Stimulated activated CD8-positive, alpha-beta memory T cell treated with anti-CD3 and anti-CD28 coated beads, Interleukin-12 subunit alpha, Interleukin-12 subunit beta, amount 100 ng/mL, for 1 hour (primary cell): ENCODE measurements at regions not wholly inside any gene's neighbourhood (a gene's known extent, or its start where the extent isn't known, plus 50 kb on each side); places are given as distances from the start of the nearest gene placed in this dataset.
"Not testable (repeated sequence)": the region's sequence is repeated elsewhere in the genome, so short reads cannot be mapped to it uniquely, and the experiment has no call there.

Experiments
- DNase-seq: peaks from one replicate; pipeline ENCODE4 v3.0.0-alpha.2; 2020; ENCODE audit warnings: low read depth

DNA sequence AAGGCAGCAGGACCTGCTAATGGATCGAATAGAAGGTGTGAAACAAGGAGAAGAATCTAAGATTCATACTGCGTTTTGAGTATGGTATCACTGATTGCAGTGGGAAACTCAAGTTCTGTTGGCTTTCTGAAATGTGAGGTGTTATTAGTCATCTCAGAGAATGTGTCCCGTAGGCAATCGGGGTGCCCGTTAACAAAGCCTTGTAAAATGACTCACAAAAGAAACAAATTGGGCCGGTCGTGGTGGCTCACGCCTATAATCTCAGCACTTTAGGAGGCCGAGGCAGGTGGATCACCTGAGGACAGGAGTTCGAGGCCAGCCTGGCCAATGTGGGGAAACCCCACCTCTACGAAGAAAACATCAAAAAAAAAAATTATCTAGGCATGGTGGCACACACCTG, 118.2 kb upstream of the C7orf33 start:
- no peak for DNase-seq

DNA sequence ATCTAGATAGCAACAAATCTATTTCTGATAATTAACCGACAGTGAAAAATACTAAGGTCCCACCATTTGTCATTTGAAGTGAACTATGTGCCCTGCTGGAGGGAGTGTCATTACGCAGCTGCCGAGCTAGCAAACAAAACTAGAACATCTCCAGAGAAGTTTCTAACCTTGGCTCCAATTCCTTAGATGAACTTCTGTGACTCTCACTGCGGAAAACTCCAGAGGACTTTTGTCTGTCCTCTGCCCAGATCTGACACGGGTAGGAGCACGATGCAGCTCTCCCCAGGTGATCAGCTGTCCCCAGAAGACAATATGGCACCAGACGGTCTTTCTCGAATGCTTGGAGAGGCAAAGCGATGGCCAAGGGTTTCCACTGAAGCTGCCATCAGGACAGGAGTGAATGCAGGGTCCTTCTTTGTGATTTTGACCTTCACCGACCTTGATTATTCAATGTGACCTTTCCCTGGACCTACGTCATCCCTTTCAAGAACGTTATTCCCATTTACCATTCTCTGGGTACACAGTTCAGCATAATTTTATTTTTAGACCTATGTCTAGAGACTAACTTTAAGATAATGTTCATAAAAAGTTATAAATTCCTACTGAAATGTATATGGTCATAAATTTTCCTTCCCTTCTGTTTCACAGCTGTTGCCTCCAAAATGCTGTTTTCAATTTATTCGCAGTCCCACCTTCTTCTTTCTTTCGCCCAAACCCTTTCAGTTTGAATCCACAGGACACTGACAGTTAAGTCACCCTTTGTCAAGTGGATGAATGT, 116.7 kb upstream of the C7orf33 start:
- DNase-seq: no peak

DNA sequence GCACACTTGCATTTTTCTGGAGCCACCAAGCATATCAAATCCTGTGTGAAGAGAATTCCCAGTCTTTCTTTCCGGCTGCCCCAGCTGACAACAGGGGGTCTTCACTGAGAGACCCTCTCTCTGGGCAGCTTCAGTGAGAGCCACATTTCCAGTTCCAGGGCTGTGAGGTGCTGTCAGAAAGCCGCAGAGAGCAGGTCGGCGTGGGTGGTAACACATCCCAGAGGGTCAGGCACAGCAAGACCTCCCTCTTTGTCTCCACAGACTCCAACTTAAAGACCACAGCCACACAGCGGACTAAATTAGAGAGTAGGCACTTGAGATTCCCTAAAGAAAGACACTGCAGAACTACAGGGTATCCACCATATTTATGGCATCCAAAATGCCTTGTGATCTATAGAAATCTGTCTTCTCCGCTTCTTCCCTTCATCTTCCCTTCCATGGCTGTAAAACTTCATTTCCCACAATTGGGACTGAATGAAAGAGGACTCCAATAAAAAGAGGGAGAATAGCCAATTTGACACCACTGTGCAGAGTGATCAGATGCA, 116.0 kb upstream of the C7orf33 start:
- DNase-seq: no peak

DNA sequence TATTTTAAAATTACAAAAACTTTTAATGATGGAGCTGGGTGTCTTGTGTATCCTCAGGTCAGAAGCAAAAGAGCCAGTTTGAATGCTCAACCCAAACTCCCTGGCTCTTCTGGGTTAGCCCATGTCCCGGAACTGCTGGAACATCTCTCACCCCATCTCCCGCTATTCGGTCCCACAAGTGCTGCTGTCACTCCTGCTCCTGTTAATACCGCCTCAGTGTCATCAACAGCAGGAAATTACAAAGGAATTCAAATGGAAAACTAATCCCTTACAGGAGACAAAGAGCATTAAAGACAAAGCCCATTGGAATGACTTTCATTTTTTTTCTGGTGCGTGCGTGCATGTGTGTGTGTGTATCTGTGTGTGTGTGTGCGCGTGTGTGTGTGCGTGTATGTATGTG, 112.0 kb upstream of the C7orf33 start:
- DNase-seq: no peak

DNA sequence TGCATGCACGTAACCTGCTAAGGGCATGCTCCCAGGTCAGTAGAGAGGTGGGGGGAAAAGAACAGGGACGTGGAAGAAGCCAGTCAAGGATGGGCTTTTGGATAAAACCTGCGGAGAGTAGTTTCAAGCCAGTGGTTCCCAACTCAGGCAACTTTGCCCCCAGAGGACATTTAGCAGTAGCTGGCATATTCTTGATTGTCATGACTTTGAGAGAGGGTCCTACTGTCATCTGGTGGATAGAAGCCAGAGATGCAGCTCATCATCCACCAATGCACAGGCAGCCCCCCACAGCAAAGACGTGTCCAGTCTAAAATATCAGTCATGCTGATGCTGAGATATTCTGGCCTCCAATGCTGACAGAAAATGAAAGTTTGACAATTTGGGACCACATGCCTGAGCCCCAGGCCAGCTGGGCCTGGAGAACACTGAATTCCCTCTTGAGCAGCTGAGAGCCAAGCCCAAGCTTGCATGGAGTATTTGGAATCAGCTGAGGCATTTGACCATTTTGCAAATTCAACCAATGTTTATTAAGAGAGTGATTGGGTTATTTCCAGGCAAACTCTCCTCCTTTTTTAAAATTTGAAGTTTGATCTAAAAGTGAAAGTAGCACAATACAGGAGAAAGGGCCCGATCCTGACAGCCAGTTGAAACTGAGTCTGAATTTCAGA, 110.0 kb upstream of the C7orf33 start:
- no peak for DNase-seq

DNA sequence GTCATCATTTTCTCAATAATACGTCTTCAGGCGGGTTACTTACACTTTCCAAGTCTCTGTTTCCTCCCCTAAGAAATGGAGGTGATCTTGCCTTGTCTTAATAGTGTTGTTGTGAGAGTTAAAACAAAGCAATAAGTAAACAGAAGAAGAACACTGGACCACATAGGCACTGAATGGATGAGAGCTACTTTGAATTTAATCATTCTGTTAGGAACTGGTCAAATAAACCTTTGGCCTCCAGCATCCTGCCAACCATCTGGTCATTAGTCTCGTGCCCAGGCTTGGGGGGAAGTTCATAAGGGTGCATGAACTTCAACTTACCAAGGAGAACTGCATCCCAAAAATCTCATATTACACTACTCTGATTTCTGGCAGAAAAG, 109.4 kb upstream of the C7orf33 start:
- DNase-seq: no peak

DNA sequence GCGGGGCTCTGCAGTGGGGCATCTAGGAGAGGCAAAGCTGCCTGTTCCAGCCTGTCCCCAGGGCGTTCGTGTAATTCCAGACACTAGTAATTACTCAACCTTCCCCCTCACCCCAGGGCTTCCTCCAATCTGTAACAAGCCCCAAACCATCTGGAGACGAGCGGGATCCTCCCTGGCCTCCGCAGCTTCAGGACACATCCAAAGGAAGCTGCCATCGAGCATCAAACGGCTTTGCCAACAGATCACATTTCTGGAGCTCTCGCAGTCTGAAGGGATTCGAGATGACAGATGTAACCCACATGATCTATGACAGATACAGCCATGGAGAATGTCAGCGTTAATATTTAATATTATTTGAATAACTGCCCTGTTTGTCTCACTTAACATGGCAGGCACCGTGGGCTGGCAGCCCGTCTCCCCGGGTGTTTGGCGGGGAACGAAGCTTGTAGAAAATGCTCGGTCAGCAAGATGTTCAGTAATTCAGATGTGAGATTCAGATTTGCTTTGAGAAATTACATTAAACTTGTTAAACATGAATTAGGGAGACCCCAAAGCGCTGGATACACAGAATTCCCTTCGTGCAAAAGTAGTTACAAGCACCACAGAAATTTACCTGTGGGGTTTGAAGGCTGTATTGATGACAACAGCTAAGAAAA, 108.5 kb upstream of the C7orf33 start:
- DNase-seq: no peak

DNA sequence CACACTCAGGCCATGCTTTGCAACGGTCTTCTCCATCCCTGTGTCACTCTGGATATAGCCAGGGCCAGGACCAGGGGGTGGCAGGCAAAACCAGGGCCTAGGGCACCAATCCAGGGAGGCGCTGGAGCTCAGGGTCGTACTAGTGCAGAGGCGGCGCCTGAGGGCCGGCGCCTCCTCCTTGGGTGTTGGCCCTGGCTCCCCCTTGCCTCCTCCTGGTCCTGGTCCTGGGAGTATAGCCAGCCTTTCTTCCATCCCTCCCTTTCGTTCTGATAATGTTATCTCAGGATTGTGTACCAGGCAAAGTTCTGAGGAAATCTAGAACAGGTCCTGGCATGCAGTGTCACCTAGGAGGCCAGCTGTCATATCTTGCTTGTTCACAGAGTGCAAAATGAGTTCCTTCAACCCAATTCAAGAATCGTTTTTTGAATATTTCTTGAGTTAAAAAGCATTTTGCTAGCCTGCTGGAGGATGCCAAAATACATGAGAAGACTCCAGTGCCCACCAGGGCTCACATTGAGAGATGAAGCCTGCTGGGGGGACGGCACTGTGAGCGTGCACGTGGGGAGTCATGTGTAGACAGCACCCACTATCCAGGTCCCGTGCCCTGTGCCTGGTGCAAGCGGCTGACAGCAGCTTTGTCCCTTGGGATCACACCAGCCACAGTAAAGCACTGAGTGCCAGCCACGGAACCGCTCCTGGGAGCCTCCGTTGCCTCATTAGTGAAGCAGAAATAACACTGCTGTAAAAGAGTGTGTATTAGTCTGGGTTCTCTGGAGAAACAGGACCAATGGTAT, 106.9 kb upstream of the C7orf33 start:
- DNase-seq: no peak

- no peak for DNase-seq
Observed at GRCh38 chr7:148484486-148484885, 106.1 kb upstream of the C7orf33 start.

DNA sequence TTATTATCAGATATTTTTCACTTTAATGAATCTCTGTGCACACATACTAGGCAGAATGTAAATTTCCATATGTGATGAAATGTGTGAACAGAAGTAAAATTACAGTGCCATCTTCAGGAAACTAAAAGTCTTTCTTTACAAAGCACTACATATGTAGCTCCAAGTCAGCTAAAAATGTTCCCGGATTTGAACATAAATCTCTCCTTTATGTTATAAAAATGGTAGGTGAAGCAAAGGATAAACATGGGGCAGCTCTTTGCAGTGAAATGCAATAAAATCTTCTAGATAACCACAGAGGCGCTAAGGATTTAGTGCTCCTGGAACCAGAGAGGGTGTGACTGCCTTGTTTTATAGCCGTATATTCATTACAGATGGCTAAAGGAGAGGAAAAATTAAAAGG, 104.9 kb upstream of the C7orf33 start:
- DNase-seq: no peak

DNA sequence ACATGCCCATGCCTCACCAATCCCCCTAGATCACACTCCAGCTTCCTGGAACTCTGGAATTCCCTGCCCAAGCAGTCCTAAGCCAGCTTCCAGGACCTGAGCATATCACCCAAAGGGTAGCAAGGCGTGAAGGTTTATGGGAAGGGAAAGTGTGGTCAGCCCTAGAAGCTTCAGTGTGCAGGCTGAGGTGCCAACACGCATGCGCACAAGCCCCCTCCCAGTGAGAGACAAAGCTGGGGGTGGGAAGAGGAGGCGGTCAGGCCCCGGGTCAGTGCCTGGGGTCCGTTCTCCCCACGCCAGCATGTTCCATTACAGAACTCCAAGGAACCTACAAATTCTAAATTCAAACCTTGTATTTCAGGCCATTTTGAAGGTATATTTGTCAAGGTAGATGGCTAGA, 103.6 kb upstream of the C7orf33 start:
- no peak for DNase-seq

DNA sequence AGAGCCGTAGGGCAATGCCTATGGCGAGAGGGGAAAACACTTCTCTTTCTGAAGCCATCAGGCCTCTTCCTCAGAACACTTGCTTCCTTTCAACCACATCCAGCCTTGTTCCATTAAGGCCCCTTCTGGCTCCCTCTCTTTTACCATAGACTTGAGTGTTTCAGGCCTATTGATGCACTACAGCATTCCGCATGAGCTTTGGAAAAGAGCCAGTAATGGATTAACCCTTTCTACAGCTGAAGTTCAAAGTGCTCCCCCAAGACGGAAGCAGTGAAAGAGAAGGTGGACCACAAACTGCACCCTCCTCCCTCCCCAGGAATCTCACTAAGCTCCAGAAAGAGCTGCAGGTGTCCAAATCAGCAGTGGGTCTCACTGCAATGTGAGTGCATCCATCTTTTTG, 102.7 kb upstream of the C7orf33 start:
- no peak for DNase-seq

DNA sequence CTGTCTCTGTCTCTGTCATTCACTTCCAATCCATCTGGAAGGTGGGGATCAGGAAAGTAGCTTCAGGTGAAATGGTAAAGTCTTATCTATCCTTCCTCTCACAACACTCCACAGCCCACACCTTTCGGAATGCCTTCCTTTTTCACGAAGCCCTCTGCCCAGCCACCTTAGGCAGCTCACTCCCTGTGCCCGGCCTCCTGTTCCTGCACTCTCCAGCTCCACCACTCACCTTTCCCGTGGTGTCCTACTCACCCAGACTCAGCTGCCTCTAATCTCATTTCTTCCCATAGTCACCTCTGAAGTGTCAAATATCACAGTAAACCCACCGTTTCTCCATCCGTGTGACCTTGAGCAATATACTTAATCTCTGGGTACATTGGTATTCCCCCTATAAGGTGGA, 100.9 kb upstream of the C7orf33 start:
- no peak for DNase-seq

DNA sequence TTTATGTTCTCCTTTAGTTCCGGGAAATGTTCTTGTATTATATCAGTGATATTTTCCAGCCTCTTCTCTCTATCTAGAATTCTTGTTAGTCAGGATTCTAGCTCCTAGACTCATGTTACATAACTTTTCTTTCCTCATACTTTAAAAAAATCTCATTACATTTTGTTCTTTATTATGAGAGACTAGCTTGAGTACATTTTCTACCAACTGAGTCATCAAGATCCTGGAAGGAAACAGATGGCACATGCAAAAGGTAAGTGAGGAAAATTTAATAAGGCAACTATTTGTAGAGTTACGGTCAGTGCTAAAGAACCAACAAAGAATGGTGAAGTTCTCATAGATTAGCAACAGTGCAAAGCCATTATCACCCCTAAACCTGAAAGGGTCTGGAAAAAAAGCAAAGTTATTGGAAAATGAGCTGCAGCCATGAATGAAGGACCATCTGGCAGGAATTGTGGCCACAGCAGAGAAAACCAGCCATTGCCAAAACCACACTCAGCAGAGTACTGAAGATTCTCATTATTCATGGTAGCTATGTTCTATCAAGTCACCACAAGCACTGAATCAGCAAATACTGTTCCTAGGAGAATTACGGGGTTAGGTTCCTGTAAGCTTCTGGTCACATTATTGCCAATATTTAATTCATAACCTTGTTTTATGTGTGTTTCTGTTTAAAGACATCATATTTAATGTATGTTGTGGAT, 98.3 kb upstream of the C7orf33 start:
- DNase-seq: no peak

DNA sequence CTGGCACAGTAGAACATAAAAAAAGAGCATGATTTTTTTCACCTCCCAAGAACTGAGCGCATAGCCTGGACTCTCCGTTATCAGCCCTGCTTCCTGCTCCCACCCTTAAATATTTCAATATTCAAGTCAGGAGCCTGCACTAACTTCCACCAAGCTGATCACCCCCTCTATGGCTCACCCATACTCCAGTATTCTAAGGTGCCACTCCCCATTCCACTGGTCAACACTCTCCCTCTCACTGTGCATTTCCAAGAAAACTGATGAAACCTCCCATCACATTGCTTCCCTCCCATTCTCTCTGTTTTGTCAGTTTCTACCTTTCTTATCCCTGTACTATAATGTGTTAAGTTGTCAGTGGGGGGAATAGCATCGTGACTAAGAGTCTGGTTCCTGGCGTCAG, 95.0 kb upstream of the C7orf33 start:
- no peak for DNase-seq

- DNase-seq: no peak
Observed at GRCh38 chr7:148500978-148501377, 89.6 kb upstream of the C7orf33 start.

GRCh38 chr7:148503900-148504487, 86.6 kb upstream of the C7orf33 start:
- no peak for DNase-seq

GRCh38 chr7:148505645-148506375, 84.8 kb upstream of the C7orf33 start:
- no peak for DNase-seq

GRCh38 chr7:148507064-148507573, 83.4 kb upstream of the C7orf33 start:
- not testable (repeated sequence) for DNase-seq

DNA sequence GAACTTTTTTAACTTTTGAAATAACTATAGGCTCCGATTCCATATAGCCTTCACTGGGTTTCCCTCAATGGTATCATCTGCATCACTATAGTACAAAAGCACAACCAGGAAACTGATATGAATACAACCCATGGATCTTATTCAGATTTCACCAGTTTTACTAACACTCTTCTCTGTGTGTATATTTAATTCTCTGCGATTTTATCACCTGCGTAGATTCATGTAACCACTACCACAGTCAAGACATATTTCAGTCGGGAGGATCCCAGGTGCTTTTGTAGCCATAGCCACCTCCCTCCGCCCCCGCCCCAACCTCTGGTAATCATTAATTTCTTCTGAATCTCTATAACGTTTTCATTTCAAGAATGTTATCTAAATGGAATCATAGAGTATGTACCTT, 82.8 kb upstream of the C7orf33 start:
- DNase-seq: no peak
